ENCODE measurements at regions not wholly inside any gene's neighbourhood (a gene's known extent, or its start where the extent isn't known, plus 50 kb on each side); places are given as distances from the start of the nearest gene placed in this dataset.

- peaks cover 0 to 79% (median 37%) of the 10 kb centered on the region in 9 donors for H3K27me3 ChIP-seq
Observed at GRCh38 chr1:36735436-36735835, 252.7 kb upstream of the CSF3R start.

GRCh38 chr1:36734356-36734755 is 251.6 kb upstream of the CSF3R start:
- no peak for ATAC-seq
- Histone ChIP-seq H3K27ac (no peak overlapping the region), H3K9me3 (no peaks in the 10 kb centered on the region), H3K4me1 (peaks cover 0 to 5% (median 0%) of the 10 kb centered on the region in 12 donors), H3K4me3 (no peak overlapping the region), H3K27me3 (peaks cover 0 to 77% (median 37%) of the 10 kb centered on the region in 9 donors), H3K36me3 (no peaks in the 10 kb centered on the region)
- intact Hi-C loops (cut with DNase I), result no loop called here
- TF ChIP-seq POLR2A (IDR thresholded peaks at IDR 0.05), result no peak
- TF ChIP-seq CTCF (IDR thresholded peaks at IDR 0.05), result no peak
- DNase-seq, result no peak
- 40 to 45% (median 43%) methylated on average over 2 of the region's 2 CpGs for WGBS, 4 donors

More at GRCh38 chr1:36735436-36735835, 252.7 kb upstream of the CSF3R start:
- ATAC-seq (no peak), DNase-seq (no peak)
- TF ChIP-seq POLR2A (IDR thresholded peaks at IDR 0.05), result no peak
- TF ChIP-seq CTCF (IDR thresholded peaks at IDR 0.05), result no peak
- WGBS, 4 donors, result 74 to 81% (median 80%) methylated on average over 4 of the region's 4 CpGs
- Histone ChIP-seq H3K4me3 (no peak overlapping the region), H3K27ac (no peak overlapping the region), H3K4me1 (no peaks in the 10 kb centered on the region), H3K9me3 (no peaks in the 10 kb centered on the region), H3K36me3 (no peaks in the 10 kb centered on the region)
- intact Hi-C loops (cut with DNase I), result no loop called here

- TF ChIP-seq POLR2A (IDR thresholded peaks at IDR 0.05), result no peak
- TF ChIP-seq CTCF (IDR thresholded peaks at IDR 0.05), result no peak
- 0% methylated on average over 1 of the region's 1 CpG for WGBS, 4 donors
- ATAC-seq, result no peak
Observed at GRCh38 chr1:36733748-36734147, 251.0 kb upstream of the CSF3R start.

DNA sequence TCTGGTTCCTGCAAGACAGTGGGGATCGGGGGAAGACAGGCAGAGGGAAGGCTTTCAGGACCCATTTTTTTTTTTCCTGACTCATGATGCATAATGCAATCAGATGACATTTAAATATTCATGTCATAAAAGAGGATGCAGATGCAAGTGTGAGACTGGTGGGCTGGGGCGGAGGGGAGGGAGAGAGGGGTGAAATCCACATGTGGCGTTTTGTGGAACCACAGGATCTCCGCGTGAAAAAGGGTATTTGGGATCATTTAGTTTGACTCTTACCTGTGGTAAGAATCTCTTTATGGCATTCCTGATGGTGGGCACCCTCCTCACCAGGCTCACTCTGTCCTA is 249.3 kb upstream of the CSF3R start:
- WGBS, 4 donors, result 76 to 83% (median 79%) methylated on average over 5 of the region's 5 CpGs
- no peak for ATAC-seq
- no peak overlapping the region for H3K27ac ChIP-seq
- H3K27me3 ChIP-seq, result peaks cover 0 to 67% (median 21%) of the 10 kb centered on the region in 9 donors
- H3K36me3 ChIP-seq, result no peaks in the 10 kb centered on the region
- DNase-seq, result no peak
- H3K9me3 ChIP-seq, result no peaks in the 10 kb centered on the region
- intact Hi-C loops (cut with DNase I), result no loop called here
- no peak overlapping the region for H3K4me3 ChIP-seq
- no peak for TF ChIP-seq POLR2A (IDR thresholded peaks at IDR 0.05)
- TF ChIP-seq CTCF (IDR thresholded peaks at IDR 0.05), result no peak
- peaks cover 0 to 6% (median 0%) of the 10 kb centered on the region in 12 donors for H3K4me1 ChIP-seq

More at GRCh38 chr1:36733748-36734147, 251.0 kb upstream of the CSF3R start:
- Histone ChIP-seq H3K4me3 (no peak overlapping the region), H3K27ac (no peak overlapping the region), H3K36me3 (no peaks in the 10 kb centered on the region), H3K9me3 (no peaks in the 10 kb centered on the region), H3K4me1 (peaks cover 0 to 6% (median 0%) of the 10 kb centered on the region in 12 donors), H3K27me3 (peaks cover 0 to 77% (median 31%) of the 10 kb centered on the region in 9 donors)
- DNase-seq, result no peak
- intact Hi-C loops (cut with DNase I), result no loop called here

All from heart left ventricle (tissue), 16 donors.